HG02885 (cell line): ENCODE measurements at regions not wholly inside any gene's neighbourhood (a gene's known extent, or its start where the extent isn't known, plus 50 kb on each side); places are given as distances from the start of the nearest gene placed in this dataset.
A peak's percentile ranks its signal among the peaks of the same experiment; 100 is the strongest.

ENCODE experiments used
- ATAC-seq: cut with Tn5 transposase; IDR thresholded peaks from one replicate; pipeline ENCODE4 v1.9.1; 2021; ENCODE audit warnings: mild to moderate bottlenecking; ENCODE audit not compliant: unreplicated experiment, poor library complexity

- no peak for ATAC-seq
Measured at GRCh38 chr1:56359056-56359455, 220.3 kb downstream of the PLPP3 start.

DNA sequence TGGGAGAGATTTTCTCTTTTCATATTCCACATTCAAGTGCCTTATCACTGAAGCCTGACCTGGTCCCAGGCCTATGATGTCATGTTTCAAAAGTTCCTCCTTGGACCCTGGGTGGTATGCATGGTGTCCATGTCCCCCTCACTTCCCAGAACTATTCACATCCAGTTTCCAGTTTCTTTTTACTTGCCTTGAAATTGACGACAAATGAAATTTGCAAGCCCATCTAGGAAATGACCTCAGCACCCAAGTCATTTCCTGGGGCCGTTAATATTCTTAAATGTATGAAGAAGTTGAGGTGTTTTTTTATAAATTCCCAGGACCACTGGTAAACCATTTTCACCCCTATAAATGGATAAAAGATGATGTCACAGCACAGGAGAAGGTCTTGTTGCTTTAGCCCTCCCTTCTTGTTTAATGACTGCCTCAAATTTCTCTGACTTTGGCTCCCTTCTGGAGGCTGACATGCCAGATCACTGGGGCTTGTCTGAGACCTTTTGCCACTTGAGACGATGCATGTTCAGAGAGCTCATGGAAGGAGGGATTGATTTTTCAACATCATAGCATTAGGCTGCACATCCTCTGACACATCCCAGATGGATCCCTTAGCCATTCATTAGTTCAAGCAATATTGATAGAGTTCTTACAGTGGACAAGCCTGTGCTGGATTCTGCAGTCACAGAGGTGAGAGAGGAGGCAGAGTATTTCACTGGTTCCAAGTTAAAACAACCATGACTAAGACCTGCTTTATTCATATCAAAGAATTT lies 221.3 kb downstream of the PLPP3 start:
- ATAC-seq = no peak

GRCh38 chr1:56356376-56356990 lies 222.9 kb downstream of the PLPP3 start:
- no peak for ATAC-seq

GRCh38 chr1:56355918-56356317 lies 223.4 kb downstream of the PLPP3 start:
- no peak for ATAC-seq

DNA sequence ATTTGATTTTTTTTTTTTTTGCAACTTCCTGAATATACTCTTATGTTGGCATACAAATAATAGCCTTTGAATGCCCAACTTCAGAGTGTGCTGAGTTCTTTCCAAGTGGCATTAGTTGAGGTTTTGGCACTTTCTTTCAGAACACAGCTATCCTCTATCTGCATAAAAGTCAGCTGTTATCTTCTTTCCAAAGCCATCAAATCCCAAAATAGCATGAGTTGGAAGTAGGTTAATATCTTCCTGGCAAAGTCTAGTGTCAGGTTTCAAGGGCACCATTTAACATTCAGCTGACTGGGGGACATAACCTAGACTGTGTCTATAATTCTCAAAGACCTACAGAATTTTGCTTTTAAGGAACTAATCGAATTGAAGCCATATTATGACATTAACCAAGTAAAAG lies 223.9 kb downstream of the PLPP3 start:
- ATAC-seq = no peak

DNA sequence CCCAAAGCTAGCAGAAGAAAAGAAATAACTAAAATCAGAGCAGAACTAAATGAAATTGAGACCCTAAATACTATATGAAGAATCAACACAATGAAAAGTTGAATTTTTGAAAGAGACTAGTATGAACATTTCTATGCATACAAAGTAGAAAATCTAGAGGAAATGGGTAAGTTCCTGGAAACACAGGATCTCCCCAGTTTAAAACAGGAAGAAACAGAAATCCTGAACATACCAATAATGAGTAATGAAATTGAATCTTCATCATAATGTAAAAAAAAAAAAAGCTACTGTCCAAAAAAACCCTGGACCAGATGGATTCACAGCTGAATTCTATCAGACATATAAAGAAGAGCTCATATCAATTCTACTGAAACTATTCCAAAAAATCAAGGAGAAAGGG lies 233.5 kb downstream of the PLPP3 start:
- no peak for ATAC-seq

DNA sequence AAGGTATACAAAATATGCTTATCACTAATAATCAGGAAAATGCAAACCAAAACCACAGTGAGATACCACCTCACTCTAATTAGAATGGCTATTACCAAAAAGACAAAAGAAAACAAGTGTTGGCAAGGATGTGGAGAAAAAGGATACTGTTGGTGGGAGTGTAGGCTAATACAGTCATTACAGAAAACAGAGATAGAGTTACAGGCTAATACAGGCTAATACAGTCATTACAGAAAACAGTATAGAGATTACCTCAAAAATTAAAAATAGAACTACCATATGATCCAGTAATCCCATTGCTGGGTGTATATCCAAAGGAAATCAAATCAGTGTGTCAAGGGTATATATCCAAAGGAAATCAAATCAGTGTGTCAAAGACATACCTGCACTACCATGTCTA lies 238.4 kb downstream of the PLPP3 start:
- ATAC-seq = no peak

GRCh38 chr1:56339786-56340465 lies 239.4 kb downstream of the PLPP3 start:
- ATAC-seq = no peak

GRCh38 chr1:56339093-56339492 lies 240.3 kb downstream of the PLPP3 start:
- no peak for ATAC-seq

DNA sequence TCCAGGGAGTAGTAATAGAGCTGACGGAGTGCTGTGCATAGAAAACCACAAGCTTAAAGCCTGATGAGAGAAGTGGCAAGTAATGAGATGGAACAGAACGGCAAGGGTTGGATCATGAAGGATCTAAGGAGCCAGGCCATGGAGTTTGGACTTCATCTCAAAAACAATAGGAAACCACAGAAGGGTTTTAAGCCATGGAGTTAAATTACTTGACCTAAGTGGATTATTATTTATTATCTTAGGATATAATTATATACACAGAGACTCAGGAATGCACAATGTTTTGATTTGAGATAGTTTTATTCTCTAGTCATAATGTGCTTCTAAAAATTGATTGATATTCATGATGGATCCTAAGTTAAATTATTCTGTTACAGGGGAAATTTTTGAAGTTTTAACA lies 242.4 kb downstream of the PLPP3 start:
- no peak for ATAC-seq

GRCh38 chr1:56335394-56335793 lies 244.0 kb downstream of the PLPP3 start:
- no peak for ATAC-seq

GRCh38 chr1:56334047-56334446 lies 245.3 kb downstream of the PLPP3 start:
- no peak for ATAC-seq

DNA sequence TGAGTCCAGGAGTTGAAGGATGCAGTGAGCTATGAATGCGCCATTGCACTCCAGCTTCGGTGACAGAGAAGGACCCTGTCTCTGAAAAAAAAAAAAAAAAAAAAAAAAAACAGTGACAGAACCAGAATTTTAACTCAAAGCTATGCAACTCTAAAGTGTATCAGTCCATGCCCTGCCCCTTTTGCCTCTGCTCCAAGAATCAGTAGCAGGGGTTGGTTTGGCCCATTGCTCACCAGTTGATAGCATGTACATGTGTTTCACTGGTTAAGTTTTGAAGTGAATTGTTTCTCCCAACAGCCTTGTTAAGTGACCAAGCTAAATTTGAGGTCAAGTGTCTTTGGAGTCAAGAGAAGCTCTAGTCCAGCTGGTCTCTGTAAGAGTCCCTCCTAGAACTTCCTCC lies 245.9 kb downstream of the PLPP3 start:
- no peak for ATAC-seq

DNA sequence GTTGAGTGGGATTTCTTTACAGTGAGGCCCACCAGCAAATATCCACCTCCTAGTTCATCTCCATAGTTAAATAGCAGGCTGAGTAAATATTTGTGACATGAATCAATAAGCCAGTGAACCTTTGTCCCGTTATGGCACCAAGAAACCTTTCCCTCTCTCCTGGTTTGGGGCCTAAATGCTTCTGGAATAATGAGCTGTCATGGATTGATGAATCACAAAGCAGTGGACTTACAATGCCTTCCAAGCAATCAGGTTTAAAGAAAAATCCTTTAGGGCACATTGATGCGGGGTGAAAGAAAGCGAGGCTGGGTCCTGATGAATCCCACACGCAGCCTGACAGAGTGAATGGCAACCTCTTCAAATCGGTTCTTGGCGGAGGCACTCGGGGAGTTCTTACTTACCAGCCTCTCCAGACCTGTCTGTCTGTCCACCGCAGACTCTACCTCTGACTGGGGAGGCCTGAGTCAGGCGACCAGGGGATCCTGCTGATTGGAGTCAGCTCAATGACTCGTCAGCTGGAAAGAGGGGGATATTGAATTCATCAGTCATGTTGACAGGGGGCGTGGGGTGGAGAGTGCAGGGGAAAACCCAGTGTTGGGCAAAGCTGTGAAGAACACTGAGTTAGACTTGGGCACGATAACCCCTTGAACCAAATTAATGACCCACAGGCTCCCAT lies 247.3 kb downstream of the PLPP3 start:
- no peak for ATAC-seq

DNA sequence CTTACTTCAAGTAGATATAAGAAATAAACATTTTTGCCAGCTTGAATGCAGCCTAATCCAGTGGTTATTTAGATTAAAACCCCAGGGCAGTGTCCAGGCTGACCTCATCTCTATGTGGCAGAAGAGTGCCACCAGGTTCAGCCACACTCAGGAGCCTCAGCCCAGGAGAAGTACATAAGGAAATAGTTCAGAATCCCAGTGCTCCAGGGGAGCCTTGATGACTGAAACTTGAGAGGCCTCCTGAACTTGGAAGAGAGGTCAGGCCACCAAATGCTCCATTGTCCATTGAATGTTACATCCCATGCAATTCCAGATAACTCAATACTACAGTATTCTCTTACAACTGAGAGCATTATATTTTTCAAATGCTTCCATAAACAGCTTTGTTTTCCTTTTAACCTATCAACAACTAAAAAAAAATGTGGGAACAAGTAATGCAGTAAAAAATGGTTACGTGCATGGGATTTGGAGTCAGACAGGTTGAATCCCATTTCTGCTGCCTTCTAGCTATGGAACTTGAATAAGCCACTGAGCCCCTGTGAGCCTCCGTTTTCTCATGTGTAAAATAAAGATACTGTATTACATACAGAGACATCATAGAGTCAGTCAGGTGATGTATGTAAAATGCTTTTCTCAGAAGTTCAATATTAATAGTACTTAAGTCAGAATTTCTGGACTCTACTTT lies 248.0 kb downstream of the PLPP3 start:
- ATAC-seq = no peak

DNA sequence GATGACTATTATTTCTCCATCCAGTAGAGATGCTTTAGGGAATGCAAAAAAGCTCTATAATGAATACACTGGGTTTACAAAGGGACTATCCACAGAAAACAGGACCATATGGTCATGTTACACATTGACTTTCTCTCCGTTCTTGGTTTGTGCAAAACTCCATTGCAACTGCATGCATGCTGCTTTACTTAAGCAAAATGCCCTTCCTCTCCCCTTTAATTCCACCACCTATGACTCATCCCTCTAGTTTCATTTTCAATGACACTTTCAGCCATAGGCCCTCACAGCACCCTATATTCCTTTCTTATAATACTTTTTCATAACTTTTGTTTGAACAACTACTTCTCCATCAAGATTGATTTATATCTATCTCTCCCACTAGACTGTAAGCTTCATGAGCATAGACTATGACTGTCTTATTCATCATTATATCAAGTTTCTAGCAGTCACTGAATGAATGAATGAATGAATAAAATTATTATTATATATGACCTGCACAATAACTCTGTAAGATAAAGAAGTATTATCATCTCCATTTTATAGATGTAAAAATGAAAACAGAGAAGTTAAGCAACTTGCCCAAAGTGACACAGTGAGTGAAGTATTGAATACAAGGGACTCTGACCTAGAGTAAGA lies 248.9 kb downstream of the PLPP3 start:
- ATAC-seq = peak; percentile 85

DNA sequence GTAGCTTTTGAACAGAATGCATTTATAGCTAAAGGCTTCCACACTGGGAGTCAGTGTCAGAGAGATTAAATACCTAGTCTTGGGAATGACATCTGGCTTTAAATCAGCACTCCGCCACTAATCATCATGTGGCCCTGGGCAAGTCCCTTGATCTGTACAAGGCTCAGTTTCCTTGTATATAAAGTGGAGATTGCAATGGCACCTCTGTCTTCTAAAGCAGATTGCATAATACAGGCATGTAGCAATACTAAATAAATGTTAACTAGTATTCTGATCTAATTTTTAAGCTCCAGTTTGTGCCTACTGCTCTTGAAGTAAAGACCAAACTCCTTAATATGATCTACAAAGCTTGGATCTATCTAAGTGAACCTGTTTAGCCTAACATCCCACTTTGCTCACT lies 249.4 kb downstream of the PLPP3 start:
- ATAC-seq = no peak

GRCh38 chr1:56327195-56327594 lies 252.2 kb downstream of the PLPP3 start:
- ATAC-seq = no peak

DNA sequence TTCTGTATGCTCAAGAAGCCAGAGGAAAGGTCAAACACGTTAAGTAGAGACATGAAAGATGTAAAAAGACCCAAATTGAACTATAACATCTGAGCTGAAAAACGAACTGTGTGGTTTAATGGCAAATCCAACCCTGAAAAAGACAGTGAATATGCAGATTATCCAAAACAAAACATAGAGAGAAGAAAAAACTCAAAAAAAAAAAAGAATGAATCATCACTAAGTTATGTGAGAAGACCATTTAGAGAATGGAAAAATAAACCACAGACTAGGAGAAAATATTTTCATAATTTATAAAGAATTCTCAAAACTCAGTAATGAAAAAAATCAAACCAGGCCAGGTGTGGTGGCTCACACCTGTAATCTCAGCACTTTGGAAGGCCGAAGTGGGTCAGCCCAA lies 253.3 kb downstream of the PLPP3 start:
- ATAC-seq = no peak

GRCh38 chr1:56324504-56324903 lies 254.9 kb downstream of the PLPP3 start:
- no peak for ATAC-seq
